ENCODE measurements at regions not wholly inside any gene's neighbourhood (a gene's known extent, or its start where the extent isn't known, plus 50 kb on each side); places are given as distances from the start of the nearest gene placed in this dataset.

DNA sequence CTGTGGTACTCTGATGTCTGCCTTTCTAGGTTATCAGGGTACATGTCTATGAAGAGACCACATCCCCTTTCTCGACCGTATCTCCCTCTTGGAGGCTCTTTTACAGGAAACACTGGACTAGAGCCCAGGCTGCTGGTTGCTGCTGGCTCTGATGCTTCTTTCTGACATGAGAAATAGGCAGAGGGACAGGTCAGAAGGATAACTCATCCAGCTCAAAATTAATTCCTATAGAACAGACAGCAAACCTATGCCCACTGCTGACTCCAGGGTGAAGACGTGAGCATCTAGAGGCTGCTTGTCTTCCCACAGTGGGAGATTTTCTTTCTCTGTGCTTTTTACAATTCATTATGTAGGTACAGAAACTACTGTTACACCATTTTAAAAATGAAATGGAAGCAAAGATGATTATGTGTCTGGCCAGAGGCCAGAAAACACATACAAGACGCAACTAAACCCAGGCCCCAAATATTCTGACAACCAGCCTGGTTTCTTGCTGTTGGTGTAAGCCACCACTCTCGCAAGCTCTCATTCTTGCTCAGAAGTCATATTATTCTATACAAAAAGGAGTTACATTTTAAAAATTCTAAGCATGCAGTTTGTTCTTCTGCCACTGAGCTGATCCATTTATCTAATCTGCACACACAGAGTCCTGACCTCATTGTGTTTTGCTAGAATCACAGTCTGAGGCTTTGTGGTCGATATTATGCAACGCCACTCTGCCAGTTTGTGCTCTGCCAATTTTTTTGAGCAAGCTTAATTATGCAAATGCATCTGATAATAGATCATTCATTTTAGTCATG lies 424.3 kb downstream of the KIF20B start:
- Histone ChIP-seq H3K9me3 (no peaks in the 10 kb centered on the region), H3K4me3 (no peak overlapping the region), H3K36me3 (no peaks in the 10 kb centered on the region), H3K9ac (ENCODE audit: low read depth in 2 of 2, low read length in 2 of 2) (no peak overlapping the region), H3K27me3 (no peaks in the 10 kb centered on the region), H3K4me1 (no peaks in the 10 kb centered on the region), H3K27ac (no peak overlapping the region)
- no peak for DNase-seq
- TF ChIP-seq CTCF (IDR thresholded peaks at IDR 0.05) = no peak
- intact Hi-C loops (cut with DNase I) = no loop called here

GRCh38 chr10:90126256-90126595 lies 424.8 kb downstream of the KIF20B start:
- no peak overlapping the region for H3K9ac ChIP-seq (ENCODE audit: low read depth in 2 of 2, low read length in 2 of 2)
- no peak overlapping the region for H3K4me3 ChIP-seq
- DNase-seq = no peak
- no peaks in the 10 kb centered on the region for H3K4me1 ChIP-seq
- H3K9me3 ChIP-seq = no peaks in the 10 kb centered on the region
- H3K36me3 ChIP-seq = no peaks in the 10 kb centered on the region
- intact Hi-C loops (cut with DNase I) = no loop called here
- H3K27ac ChIP-seq = no peak overlapping the region
- no peaks in the 10 kb centered on the region for H3K27me3 ChIP-seq
- TF ChIP-seq CTCF (IDR thresholded peaks at IDR 0.05) = no peak

GRCh38 chr10:90130321-90131086 lies 429.1 kb downstream of the KIF20B start:
- no peak for TF ChIP-seq CTCF (IDR thresholded peaks at IDR 0.05)
- H3K4me3 ChIP-seq = no peak overlapping the region
- no peak for DNase-seq
- no peaks in the 10 kb centered on the region for H3K9me3 ChIP-seq
- no peaks in the 10 kb centered on the region for H3K36me3 ChIP-seq
- H3K4me1 ChIP-seq = no peaks in the 10 kb centered on the region
- no peak overlapping the region for H3K27ac ChIP-seq
- intact Hi-C loops (cut with DNase I) = loop anchor here (10.0 kb wide), 1 partner anchor 336 kb away; no protein-coding TSS in a partner anchor
- H3K9ac ChIP-seq (ENCODE audit: low read depth in 2 of 2, low read length in 2 of 2) = no peak overlapping the region
- no peaks in the 10 kb centered on the region for H3K27me3 ChIP-seq

GRCh38 chr10:90133606-90134005 lies 432.2 kb downstream of the KIF20B start:
- Histone ChIP-seq H3K27ac (no peak overlapping the region), H3K36me3 (no peaks in the 10 kb centered on the region), H3K27me3 (no peaks in the 10 kb centered on the region), H3K4me1 (no peaks in the 10 kb centered on the region), H3K9ac (ENCODE audit: low read depth in 2 of 2, low read length in 2 of 2) (no peak overlapping the region), H3K4me3 (no peak overlapping the region), H3K9me3 (peaks cover 7% of the 10 kb centered on the region)
- no peak for TF ChIP-seq CTCF (IDR thresholded peaks at IDR 0.05)
- DNase-seq = no peak
- intact Hi-C loops (cut with DNase I) = loop anchor here (10.0 kb wide), 1 partner anchor 339 kb away; no protein-coding TSS in a partner anchor

- intact Hi-C loops (cut with DNase I) = loop anchor here (10.0 kb wide), 1 partner anchor 342 kb away; no protein-coding TSS in a partner anchor
- Histone ChIP-seq H3K9me3 (peaks cover 7% of the 10 kb centered on the region), H3K27ac (no peak overlapping the region), H3K4me3 (no peak overlapping the region), H3K9ac (ENCODE audit: low read depth in 2 of 2, low read length in 2 of 2) (no peak overlapping the region), H3K4me1 (no peaks in the 10 kb centered on the region), H3K36me3 (no peaks in the 10 kb centered on the region), H3K27me3 (no peaks in the 10 kb centered on the region)
- no peak for TF ChIP-seq CTCF (IDR thresholded peaks at IDR 0.05)
- DNase-seq = no peak
Observed at GRCh38 chr10:90136731-90137316, 435.4 kb downstream of the KIF20B start.
